Lung microvascular endothelial cell (primary cell): ENCODE measurements at regions not wholly inside any gene's neighbourhood (a gene's known extent, or its start where the extent isn't known, plus 50 kb on each side); places are given as distances from the start of the nearest gene placed in this dataset.
A peak's percentile ranks its signal among the peaks of the same experiment; 100 is the strongest.
"Not testable (repeated sequence)": the region's sequence is repeated elsewhere in the genome, so short reads cannot be mapped to it uniquely, and the experiment has no call there.

ENCODE experiments used
- DNase-seq, 2 donors: peaks; one replicate each; pipeline versions ENCODE4 v3.0.0 to v3.0.0-alpha.2; 2010; ENCODE audit warnings: low read depth in 2 of 2

- DNase-seq: not testable (repeated sequence)
These were observed 334.2 kb downstream of the SPATA31A7 start for GRCh38 chr9:61523897-61524620.

- DNase-seq: not testable (repeated sequence)
These were observed 335.8 kb downstream of the SPATA31A7 start for GRCh38 chr9:61525629-61526028.

GRCh38 chr9:61550101-61550748 lies 360.4 kb downstream of the SPATA31A7 start:
- DNase-seq: not testable (repeated sequence)

- not testable (repeated sequence) for DNase-seq
These were observed 381.7 kb downstream of the SPATA31A7 start for GRCh38 chr9:61571403-61572127.

GRCh38 chr9:61572364-61572763 lies 382.5 kb downstream of the SPATA31A7 start:
- not testable (repeated sequence) for DNase-seq

GRCh38 chr9:61573432-61573831 lies 383.6 kb downstream of the SPATA31A7 start:
- DNase-seq: peak in 1 of 2 donors; percentile 39
